ENCODE measurements at regions not wholly inside any gene's neighbourhood (a gene's known extent, or its start where the extent isn't known, plus 50 kb on each side); places are given as distances from the start of the nearest gene placed in this dataset.

GRCh38 chr4:143763587-143763986 is 63.1 kb upstream of the FREM3 start:
- H3K27ac ChIP-seq: no peak overlapping the region
- intact Hi-C loops (cut with DNase I): no loop called here
- H3K4me3 ChIP-seq: no peak overlapping the region
- ATAC-seq (no peak), DNase-seq (no peak)
- TF ChIP-seq CTCF (IDR thresholded peaks at IDR 0.05): no peak
- no peaks in the 10 kb centered on the region for H3K4me1 ChIP-seq
- no peaks in the 10 kb centered on the region for H3K36me3 ChIP-seq (ENCODE audit: insufficient read depth in 1 of 2, low read depth in 1 of 2)
- H3K27me3 ChIP-seq (ENCODE audit: insufficient read depth in 3 of 3, low read length in 2 of 3): no peaks in the 10 kb centered on the region
- WGBS, 3 donors: 56 to 89% (median 57%) methylated on average over 3 of the region's 3 CpGs
- no peaks in the 10 kb centered on the region for H3K9me3 ChIP-seq

- 70 to 85% (median 76%) methylated on average over 2 of the region's 2 CpGs for whole genome bisulfite sequencing, 3 donors
- Histone ChIP-seq H3K36me3 (ENCODE audit: insufficient read depth in 1 of 2, low read depth in 1 of 2) (no peaks in the 10 kb centered on the region), H3K27me3 (ENCODE audit: insufficient read depth in 3 of 3, low read length in 2 of 3) (no peaks in the 10 kb centered on the region), H3K4me1 (no peaks in the 10 kb centered on the region), H3K27ac (no peak overlapping the region), H3K4me3 (no peak overlapping the region), H3K9me3 (no peaks in the 10 kb centered on the region)
- ATAC-seq (no peak), DNase-seq (no peak)
- TF ChIP-seq CTCF (IDR thresholded peaks at IDR 0.05): no peak
- intact Hi-C loops (cut with DNase I): no loop called here
Measured at GRCh38 chr4:143762511-143762910, 62.0 kb upstream of the FREM3 start.

Data from psoas muscle (tissue), 7 donors.